CMK (cell line): ENCODE measurements at regions not wholly inside any gene's neighbourhood (a gene's known extent, or its start where the extent isn't known, plus 50 kb on each side); places are given as distances from the start of the nearest gene placed in this dataset.

Experiments used
- DNase-seq: peaks from one replicate; pipeline ENCODE4 v3.0.0-alpha.2; 2010; ENCODE audit warnings: low read depth

DNA sequence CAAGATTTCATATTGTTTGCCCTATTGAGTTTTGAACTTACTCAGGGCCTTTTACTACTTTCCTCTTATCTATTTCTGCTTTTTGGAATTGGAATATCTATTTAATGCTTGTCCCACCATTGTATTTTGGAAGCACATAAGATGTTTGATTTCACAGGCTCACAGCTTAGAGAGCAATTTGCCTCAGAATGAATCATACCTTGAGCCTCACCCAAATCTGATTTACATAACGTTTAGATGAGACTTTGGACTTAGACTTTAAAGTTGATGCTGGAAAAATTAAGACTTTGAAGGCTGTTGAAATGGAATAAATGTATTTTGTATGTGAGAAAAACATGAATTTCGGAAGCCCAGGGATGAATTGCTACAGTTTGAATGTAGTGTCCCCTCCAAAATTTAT is 458.9 kb downstream of the CNTN6 start:
- no peak for DNase-seq

DNA sequence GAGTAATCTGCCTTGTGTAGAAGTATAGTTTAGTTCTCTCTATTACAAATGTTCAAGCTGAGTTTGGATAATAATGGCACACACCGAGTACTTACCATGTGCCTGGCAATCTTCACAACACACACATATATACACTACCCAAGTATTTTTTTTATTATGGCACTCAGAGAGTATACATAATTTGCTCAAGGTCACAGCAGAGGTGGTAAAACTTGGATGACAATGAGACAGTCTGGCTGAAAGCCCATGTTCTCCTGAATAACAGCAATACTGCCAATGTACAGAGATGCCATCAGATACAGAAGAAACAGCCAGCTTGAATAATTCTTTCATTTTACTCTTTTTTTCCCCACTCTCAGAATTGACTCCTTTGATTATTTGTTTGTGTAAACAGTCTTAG is 460.0 kb downstream of the CNTN6 start:
- no peak for DNase-seq

DNA sequence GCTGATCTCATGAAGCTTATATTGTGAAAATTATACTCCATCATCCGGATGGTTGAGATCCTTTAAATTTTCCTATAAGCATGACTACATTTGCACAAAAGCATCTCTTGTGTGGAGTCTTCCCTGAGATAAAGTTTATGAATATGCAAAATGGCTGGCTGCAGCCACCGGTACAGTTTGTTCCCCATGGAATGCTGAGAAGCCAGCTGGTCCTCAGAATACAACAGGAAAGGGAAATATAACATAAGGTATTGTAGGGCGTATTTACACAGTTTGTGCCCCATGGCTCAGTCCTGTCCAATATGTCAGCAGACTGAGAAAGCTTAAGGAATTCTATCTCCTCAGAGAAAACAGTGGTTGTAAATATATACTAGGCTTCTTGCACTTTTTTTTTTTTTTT is 468.6 kb downstream of the CNTN6 start:
- DNase-seq = no peak

DNA sequence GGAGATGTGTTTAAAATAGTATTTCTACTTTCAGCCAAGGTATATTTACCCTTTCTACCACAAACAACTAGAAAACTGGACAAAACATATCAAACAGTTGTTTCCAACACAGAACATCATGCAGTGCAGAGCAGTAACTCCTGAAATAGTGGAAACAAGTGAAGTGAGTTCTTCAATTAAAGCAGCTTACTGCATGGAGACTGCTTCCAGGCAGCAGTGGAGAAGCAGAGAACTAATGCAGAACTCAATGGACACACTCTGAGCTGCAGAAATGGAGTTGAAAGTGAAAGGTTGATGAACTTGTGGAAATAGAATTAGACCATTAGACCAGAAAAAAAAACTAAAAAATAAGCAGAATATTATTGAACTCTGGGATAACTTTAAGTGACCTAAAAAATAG is 478.9 kb downstream of the CNTN6 start:
- DNase-seq = no peak

DNA sequence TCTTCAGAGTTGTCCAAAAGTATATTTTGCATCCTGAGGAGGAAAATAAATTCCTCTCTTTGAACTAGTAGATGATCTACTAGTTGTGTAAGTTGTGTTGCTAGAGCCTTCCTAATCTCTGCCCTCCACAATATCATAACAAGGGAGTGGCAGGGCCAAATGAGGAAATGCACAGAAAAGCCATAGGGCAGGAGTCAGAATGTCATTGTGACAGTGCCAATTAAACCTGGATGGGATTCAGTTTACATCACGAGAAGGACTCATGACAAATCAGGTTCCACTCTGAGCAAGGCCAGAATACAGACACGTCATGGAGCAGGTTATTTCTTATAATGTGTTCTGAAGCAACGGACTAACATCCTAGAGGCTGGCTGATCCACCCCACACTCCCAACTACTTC is 483.2 kb downstream of the CNTN6 start:
- DNase-seq = no peak

DNA sequence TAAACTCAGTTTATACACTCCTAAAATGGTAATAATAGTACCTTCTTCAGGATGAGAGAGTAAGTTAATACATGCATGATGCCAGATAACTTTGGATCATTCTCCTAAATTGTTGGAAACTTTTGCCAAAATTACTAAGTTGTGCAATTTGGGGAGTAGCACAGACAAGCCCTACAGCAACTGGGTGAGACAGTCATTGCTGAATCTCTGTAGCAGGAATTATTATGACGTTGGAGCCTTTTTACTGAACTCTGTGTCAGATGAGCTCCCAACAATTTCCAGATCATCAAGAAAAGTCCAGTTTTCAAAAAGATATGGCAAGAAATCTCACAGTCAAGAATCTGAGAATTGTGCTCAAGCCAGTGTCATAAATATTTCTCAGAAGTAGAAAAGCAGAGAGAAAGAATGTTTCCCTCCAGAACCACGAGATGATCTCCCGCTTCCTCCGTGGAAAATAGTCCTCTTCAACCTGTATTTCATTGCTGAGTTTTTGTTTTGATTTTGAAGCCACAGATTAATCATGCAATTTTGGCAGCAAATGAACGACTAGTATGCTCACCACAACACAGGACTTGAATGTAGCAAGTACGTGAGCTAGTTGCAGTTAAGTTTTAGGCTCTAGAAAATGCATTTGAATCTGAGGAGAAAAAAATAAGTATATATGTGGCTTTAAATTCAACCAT is 485.4 kb downstream of the CNTN6 start:
- DNase-seq = no peak

DNA sequence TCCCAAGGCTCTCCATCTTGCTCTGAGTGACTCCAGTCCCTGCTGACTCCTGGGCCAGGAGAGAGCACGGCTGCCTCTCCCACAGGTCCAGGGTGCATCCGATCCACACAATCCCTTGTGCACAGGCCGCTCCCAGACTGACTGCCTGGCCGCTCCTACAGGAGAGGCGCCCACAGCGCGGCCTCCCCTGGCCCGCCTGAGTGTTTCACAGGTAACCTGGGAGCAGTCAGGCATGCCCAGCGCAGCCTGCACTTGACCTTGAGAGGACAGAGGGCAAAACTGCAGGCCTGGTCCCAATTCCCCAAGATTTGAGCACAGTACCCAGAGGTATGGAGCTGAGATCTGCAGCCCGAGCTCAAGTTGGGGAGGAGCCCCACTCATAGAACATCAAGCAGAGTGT is 490.2 kb downstream of the CNTN6 start:
- no peak for DNase-seq

DNA sequence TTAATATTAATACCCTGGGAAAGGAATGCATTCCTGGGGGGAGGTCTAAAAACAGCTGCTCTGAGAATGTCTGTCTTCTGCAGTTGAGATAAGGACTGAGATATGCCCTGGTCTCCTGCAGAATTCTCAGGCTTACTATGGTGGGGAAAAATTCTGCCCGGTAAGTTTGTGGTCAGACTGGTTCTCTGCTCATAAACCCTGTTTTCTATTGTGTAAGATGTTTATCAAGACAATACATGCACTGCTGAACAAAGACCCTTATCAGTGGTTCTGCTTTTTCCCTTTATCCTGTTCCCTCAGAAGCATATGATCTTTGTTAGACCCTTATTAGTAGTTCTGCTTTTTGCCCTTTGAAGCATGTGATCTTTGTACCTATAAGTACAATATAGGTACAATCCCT is 494.6 kb downstream of the CNTN6 start:
- peak; percentile 68 for DNase-seq

DNA sequence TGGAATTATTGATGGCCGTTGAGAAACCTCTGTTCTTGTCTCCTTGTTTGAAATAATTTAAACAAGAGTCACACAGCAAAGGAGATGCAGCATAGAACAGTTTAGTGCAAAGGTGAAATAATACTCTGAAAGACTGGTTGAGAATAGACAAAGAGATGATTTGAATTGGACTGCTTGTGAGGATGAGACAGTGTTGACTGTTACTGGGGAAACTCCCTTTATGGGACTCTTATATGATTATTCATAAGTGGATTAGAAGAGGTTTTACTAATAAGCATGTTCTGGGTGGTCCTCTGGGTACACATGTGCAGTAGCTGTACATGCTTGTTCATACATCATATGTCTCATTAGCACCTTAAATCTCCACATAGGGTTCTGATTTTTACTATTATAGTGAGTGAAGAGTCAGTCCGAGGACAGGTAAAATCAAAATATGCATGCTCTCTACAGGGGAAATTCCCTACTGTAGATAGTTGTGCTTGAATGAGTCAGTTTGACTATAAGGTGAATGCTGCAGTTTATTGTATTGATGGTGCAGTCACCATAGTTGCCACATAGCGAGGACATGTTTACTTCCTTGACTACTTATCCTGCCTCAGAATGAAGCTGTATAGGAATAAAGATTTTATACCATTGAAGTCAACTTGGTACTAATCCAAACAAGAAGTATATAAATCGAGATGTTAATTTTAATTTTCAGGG is 498.7 kb downstream of the CNTN6 start:
- DNase-seq = no peak

DNA sequence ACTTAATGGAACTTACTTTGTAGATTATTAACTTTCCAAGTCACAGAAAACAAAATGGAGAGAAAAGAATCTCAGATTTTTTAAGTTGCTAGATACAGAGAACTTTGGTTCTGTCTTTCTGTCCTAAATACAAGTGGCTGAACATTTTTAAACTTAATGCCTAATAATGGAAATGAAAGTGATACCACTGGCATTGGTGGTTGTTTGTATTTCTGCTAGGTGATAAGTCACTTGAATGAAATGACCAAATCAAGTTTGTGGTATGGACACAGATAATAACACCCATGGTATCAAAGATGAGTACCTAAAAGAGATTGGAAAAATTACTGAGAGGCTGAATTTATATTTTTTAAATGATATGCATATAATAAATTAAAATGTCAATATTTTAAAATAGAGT is 502.1 kb downstream of the CNTN6 start:
- DNase-seq = no peak

DNA sequence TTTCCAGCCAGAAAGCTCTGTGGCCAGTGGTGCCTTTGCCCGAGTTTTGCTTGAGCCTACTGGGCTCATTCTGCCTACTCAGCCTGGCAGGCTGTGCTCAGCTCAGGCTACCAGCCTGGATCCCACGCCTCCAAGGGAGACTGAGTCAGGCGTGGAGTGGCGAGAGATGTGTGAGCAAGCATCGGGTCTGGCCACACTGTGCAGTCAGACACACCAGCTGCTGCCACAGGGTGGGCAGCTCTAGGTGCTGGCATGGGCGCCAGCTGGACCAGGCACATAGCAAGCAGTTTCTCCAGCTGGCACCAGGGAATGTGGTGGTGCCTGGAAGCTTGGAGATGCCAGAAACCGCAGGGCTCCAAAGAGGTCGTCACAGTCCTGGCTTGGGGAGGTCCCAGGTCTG is 498.5 kb upstream of the CNTN4 start:
- DNase-seq = no peak

DNA sequence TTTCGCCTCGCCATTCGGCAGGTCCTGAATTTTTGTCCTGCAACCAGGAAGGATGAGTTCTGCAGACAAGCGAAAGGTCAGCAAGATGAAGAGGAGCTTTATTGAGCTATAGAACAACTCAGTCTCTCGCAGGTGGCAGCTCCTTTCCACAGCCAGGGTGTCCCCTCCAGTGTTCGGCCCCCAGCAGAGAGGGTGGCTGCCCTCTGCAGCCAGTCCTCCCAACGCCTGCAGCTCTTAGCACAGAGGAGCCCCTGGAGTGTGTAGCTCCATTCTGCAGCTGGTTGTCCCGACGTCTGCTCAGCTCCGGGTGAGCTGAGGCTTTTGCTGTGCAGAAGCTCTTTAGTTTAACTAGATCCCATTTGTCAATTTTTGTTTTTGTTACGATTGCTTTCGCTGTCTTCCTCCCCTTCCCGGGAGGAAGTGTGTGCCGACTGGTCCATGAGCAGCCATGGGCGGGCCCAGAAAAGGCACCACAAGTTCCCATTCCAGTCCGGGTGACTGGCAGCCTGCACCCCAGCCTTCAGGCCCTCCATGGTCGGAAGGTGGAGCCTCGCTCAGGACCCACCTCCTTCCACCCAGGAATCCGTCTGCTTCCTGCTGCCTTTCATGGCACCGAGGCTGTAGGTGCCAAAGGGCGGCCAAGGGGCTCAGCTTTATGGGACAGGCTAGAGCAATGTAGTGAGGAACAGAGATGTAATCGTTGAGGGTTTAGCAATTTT is 497.8 kb upstream of the CNTN4 start:
- DNase-seq = no peak

DNA sequence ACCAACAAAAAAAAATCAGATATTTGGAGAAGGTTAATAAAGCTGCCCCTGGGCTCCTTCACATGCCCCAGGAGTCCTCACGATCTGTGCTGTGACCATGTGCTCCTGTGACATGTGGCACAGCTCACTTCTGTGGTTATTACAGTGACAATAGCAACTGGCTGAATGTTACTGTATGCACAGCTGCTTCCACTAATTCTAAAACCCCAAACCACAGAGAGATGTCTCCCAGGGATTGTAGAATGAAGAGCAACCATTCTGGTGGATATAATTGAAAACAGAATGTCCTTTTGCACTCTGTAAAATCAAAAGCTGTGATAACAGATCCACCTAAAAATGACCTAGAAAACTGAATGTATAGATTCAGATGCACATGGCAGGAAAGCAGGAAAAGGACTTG is 489.2 kb upstream of the CNTN4 start:
- DNase-seq = no peak

DNA sequence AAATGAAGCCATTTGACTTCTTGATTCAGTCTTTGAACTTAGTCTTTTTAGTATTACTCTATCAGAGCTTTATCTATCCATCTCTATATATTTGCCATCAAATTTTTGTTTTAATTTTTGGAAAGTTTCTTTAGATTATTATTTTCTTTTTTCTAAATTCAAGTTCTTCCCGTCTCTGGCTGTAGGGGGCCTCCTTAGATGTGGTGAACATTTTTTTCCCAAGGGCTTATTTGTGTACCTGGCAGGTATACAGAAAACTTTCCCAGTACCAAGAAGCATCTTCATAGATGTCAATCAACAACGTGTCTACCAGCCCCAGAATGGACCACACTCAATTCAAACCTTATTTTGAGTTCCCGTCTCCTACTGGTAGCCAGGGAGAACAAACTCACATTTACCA is 486.8 kb upstream of the CNTN4 start:
- no peak for DNase-seq

DNA sequence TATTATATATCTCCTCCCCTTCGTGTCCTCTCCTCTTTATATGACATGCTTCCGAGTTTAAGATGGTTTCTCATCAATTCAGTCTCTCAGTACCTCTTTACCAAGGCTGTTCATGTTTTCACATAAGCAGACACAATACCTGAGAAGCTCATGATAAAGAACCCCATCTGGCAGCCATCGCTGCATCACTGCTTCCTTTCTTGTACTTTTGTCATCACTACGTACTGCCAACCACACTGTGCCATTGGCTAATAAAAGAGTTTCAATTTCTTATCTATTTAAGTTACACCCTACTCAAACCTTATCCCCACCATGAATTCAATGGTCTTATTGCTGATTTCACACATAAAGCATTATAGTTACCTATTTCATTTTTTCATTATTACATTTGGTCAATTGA is 484.7 kb upstream of the CNTN4 start:
- no peak for DNase-seq

DNA sequence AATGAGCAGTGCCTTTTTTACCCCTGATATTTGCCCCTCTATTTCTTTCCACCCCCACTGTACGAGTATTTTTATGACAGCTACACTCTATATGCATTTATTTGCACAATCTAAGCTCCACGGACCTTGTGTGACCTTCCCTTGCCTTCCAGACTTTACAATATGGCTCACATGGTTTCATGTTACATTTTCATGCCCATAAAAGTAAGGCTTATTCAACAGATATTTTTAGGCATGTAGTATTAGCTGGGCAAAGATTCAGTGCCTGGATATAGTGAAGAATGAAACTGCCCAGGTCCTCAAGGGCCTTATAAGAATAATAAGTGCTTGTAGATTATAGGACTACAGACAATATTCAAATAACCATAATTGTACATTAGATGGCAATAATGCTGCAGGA is 481.9 kb upstream of the CNTN4 start:
- DNase-seq = no peak

DNA sequence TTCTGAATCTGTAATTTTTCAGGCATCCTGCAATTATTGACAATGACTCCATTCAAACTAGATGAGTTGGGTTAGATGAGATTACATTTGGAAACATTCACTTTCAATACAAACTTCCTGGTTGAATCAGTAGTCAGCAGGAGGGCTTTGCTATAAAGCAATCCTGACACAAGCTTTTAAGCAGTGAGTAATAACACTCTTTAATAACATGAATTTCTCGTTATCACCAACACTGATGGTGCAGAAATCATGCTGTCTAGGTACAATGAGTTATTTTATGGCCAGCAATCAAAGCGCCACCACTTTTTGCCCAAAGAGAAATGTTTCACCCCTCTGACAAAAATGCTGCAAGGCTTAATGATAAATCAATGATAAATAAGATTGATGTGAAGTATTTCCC is 474.8 kb upstream of the CNTN4 start:
- no peak for DNase-seq

DNA sequence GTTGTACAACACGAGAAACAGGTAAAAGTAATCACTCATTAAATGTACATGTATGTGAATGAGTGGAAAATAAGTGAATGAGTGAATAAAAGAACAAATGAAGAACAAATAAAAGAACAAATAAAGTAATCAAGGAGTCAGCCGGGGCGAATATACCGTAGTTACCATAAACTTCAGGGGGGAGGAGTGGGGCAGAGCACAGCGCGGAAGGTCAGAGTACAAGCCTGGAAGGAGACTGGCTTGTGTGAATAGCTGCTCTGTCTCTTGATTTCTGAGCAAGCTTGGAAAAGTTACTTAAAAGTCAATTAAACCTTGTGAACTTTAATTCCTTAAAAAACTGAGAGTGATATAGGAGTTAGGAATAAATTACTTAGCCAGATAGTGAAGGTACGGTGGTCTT is 466.5 kb upstream of the CNTN4 start:
- DNase-seq = no peak

DNA sequence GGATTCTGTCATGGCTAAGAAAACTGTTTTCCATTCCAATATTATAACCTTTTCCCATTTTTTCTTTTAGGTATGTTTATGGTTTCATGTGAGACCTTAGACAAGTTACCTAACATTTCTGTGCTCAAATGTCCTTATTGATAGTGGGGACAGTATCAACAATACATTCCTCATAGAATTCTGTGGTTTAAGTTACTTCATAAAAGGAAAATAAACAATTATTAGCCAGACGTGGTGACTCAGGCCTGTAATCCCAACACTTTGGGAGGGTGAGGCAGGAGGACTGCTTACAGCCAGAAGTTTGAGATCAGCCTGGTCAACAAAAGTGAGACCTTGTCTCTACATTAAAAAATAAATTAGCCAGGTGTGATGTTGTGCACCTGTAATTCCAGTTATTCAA is 436.8 kb upstream of the CNTN4 start:
- DNase-seq = no peak

DNA sequence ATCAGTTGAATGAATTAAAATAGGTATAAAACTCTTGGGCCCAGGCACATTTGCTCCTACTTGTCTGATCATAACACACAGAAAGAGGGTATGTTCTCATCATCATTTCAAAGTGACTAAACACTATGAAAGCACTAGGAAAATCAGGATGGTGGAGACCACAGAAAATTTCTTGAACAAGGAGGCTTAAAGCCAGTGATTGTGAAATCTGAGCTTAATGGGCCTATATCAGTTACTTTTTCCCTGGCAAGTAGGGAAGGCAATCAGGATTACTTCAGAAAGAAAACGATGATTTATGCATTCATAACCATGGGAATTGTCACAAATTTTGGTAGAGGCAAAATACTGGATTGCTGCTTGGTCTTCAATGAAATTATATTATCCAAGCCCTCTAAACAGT is 434.4 kb upstream of the CNTN4 start:
- no peak for DNase-seq

DNA sequence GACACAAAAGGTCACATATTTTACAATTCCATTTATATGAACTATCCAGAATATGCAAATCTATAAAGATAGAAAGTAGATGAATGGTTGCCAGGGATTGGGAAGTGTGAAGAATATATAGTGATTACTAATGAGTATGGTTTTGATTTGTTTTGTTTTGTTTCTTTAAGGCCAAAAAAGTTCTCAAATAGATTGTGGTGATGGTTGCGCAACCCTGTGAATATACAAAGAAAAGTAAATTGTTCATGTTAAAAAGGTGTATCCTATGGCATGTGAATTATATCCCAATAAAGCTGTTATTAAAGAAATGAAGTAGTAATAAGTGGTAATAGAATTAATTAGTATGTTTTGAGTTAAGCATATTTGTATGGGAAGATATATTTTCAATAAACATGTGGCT is 431.8 kb upstream of the CNTN4 start:
- DNase-seq = no peak

DNA sequence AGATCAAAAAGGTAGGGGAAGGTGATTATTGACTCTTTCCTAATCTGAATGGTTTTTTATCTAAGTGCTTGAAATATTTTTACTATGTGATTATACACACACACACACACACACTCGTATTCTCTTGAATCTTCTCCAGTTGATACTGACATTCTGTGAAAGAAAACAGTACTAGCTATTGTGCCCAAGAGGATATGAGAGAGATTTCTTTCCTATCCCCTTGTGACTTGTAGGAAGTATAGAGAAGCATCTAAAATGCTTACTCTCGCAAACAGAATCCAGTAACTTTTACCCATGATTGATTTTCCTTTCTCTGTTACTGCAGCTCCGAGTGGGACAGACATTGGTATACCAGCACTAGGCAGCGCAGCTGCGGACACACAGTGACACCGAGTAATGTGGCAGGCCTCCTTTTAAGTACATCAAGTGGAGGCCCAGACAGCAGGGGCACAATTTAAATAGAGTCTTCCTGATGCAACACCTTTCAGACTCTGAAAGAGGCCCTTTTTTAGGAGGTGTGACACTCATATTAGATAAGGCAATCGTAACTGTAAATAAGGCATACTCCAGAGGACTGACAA is 421.0 kb upstream of the CNTN4 start:
- DNase-seq = no peak

DNA sequence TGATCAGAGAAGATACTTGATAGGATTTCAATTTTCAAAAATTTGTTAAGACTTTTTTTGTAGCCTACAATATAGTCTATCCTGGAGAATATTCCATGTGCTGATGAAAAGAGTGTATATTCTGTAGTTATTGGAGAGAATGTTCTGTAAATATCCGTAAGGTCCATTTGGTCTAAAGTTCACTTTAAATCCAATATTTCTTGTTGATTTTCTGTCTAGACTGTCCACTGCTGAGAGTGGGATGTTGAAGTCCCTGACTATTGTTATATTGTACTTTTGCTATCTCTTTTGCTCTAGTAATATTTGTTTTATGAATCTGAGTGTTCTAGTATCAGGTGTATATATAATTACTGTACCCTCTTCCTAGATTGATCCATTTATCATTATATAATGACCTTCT is 406.2 kb upstream of the CNTN4 start:
- DNase-seq = no peak
